ENCODE measurements at regions not wholly inside any gene's neighbourhood (a gene's known extent, or its start where the extent isn't known, plus 50 kb on each side); places are given as distances from the start of the nearest gene placed in this dataset.

DNA sequence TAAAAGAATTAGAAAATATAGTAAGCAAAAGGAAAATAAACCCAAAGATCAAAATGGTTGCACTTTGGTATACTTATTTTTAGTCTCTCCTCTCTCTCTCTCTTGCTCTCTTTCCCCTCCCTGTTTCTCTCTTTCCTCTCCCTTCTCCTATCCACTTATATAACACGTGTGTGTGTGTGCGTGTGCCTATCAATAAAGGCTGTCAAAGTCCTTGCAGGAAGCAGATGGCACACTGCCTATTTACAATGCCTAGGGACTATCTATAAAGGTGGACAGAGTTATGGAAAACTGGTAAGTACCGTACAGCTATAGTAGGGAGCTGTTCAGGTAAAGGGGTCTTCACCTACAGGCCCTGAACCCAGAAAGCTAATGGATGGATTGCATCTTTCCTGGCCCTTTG lies 161.6 kb downstream of the SQOR start:
- no TSS peak for BruUV-seq (replicated peaks)
- Histone ChIP-seq H3K4me1 (ENCODE audit: control insufficient read depth, insufficient read depth, low read length) (no peaks in the 10 kb centered on the region), H3K27me3 (ENCODE audit: control insufficient read depth, insufficient read depth, low read length) (no peaks in the 10 kb centered on the region), H3K27ac (ENCODE audit: low read length) (no peak overlapping the region), H3K4me3 (ENCODE audit: low read depth in 2 of 2, low read length in 2 of 2) (no peak overlapping the region), H3K36me3 (ENCODE audit: control insufficient read depth, insufficient read depth, low read length) (no peaks in the 10 kb centered on the region), H3K9me3 (ENCODE audit: control insufficient read depth, insufficient read depth, low read depth, low read length) (no peaks in the 10 kb centered on the region)
- DNase-seq (ENCODE audit: low read depth, low spot score) (no peak), ATAC-seq (no peak)
- CTCF ChIA-PET = no interaction called here
- intact Hi-C loops (cut with micrococcal nuclease; ENCODE audit: unreplicated experiment) = no loop called here
- POLR2A ChIA-PET = no interaction called here
- in situ Hi-C loops (cut with HindIII; ENCODE audit: low pct_unique_long_range_greater_than_20kb, low sequenced_read_pairs) = no loop called here
- TF ChIP-seq POLR2AphosphoS5 (IDR thresholded peaks at IDR 0.05; ENCODE audit: low read depth, low read length) (no peak), TCF7L2 (IDR thresholded peaks at IDR 0.05; ENCODE audit: low read depth, low read length) (no peak), SIN3A (IDR thresholded peaks at IDR 0.05; ENCODE audit: borderline replicate concordance, insufficient read depth, low read depth, low read length) (no peak)
- TF ChIP-seq, protein P1, sequence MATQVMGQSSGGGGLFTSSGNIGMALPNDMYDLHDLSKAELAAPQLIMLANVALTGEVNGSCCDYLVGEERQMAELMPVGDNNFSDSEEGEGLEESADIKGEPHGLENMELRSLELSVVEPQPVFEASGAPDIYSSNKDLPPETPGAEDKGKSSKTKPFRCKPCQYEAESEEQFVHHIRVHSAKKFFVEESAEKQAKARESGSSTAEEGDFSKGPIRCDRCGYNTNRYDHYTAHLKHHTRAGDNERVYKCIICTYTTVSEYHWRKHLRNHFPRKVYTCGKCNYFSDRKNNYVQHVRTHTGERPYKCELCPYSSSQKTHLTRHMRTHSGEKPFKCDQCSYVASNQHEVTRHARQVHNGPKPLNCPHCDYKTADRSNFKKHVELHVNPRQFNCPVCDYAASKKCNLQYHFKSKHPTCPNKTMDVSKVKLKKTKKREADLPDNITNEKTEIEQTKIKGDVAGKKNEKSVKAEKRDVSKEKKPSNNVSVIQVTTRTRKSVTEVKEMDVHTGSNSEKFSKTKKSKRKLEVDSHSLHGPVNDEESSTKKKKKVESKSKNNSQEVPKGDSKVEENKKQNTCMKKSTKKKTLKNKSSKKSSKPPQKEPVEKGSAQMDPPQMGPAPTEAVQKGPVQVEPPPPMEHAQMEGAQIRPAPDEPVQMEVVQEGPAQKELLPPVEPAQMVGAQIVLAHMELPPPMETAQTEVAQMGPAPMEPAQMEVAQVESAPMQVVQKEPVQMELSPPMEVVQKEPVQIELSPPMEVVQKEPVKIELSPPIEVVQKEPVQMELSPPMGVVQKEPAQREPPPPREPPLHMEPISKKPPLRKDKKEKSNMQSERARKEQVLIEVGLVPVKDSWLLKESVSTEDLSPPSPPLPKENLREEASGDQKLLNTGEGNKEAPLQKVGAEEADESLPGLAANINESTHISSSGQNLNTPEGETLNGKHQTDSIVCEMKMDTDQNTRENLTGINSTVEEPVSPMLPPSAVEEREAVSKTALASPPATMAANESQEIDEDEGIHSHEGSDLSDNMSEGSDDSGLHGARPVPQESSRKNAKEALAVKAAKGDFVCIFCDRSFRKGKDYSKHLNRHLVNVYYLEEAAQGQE (IDR thresholded peaks at IDR 0.05; ENCODE audit: insufficient read depth in 1 of 2, low read depth in 2 of 2, low read length in 1 of 2) = no peak
- TF ChIP-seq, protein P2, sequence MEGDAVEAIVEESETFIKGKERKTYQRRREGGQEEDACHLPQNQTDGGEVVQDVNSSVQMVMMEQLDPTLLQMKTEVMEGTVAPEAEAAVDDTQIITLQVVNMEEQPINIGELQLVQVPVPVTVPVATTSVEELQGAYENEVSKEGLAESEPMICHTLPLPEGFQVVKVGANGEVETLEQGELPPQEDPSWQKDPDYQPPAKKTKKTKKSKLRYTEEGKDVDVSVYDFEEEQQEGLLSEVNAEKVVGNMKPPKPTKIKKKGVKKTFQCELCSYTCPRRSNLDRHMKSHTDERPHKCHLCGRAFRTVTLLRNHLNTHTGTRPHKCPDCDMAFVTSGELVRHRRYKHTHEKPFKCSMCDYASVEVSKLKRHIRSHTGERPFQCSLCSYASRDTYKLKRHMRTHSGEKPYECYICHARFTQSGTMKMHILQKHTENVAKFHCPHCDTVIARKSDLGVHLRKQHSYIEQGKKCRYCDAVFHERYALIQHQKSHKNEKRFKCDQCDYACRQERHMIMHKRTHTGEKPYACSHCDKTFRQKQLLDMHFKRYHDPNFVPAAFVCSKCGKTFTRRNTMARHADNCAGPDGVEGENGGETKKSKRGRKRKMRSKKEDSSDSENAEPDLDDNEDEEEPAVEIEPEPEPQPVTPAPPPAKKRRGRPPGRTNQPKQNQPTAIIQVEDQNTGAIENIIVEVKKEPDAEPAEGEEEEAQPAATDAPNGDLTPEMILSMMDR (IDR thresholded peaks at IDR 0.05) = no peak

DNA sequence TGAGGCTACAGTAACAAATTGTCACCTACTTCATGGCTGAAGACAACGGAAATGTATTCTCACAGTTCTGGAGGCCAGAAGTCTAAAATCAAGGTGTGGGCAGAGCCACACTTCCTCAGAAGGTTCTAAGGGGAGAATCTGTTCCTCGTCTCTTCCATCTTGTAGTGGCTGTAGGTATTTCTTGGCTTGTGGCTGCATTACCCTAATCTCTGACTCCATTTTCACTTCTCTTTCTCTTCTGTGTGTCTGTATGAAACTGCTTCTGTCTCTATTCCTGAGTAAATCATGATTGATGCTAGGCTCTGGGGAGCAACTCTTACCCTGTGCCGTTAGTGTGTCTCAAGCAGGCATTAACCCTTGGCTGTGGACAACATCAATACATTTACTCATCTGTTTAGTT lies 164.7 kb downstream of the SQOR start:
- ATAC-seq = no peak
- H3K9me3 ChIP-seq (ENCODE audit: control insufficient read depth, insufficient read depth, low read depth, low read length) = no peaks in the 10 kb centered on the region
- no peaks in the 10 kb centered on the region for H3K27me3 ChIP-seq (ENCODE audit: control insufficient read depth, insufficient read depth, low read length)
- H3K27ac ChIP-seq (ENCODE audit: low read length) = no peak overlapping the region
- ChIA-PET CTCF (no interaction called here), POLR2A (no interaction called here)
- TF ChIP-seq, protein P2 (IDR thresholded peaks at IDR 0.05) = no peak
- TF ChIP-seq TCF7L2 (IDR thresholded peaks at IDR 0.05; ENCODE audit: low read depth, low read length) (no peak), SIN3A (IDR thresholded peaks at IDR 0.05; ENCODE audit: borderline replicate concordance, insufficient read depth, low read depth, low read length) (no peak)
- in situ Hi-C loops (cut with HindIII; ENCODE audit: low pct_unique_long_range_greater_than_20kb, low sequenced_read_pairs) = no loop called here
- no peak for DNase-seq (ENCODE audit: low read depth, low spot score)
- no peak overlapping the region for H3K4me3 ChIP-seq (ENCODE audit: low read depth in 2 of 2, low read length in 2 of 2)
- no peaks in the 10 kb centered on the region for H3K4me1 ChIP-seq (ENCODE audit: control insufficient read depth, insufficient read depth, low read length)
- H3K36me3 ChIP-seq (ENCODE audit: control insufficient read depth, insufficient read depth, low read length) = no peaks in the 10 kb centered on the region
- intact Hi-C loops (cut with micrococcal nuclease; ENCODE audit: unreplicated experiment) = no loop called here
- no TSS peak for BruUV-seq (replicated peaks)
